ENCODE measurements at regions not wholly inside any gene's neighbourhood (a gene's known extent, or its start where the extent isn't known, plus 50 kb on each side); places are given as distances from the start of the nearest gene placed in this dataset.
"Not testable (repeated sequence)": the region's sequence is repeated elsewhere in the genome, so short reads cannot be mapped to it uniquely, and the experiment has no call there.

DNA sequence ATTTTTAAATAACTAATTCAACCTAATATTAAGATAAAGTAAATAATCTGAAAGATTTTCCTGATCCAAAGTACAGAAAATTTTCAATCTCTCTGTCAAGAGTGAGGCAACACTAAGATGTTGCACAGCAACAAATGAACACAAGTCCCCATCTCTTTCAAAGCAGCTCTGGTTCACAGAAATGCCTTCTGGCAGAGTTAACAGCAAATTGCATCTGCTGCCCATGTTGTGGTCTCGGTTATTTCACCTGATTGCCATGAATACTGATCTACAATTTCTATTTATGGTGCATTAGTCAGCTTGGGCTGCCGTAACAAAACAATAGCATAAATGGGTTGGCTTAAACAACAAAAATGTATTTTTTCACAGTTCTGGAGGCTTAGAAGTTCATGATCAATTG is 167.3 kb downstream of the BCHE start:
- DNase-seq (ENCODE audit: low spot score) = no peak
- TF ChIP-seq, protein P1, sequence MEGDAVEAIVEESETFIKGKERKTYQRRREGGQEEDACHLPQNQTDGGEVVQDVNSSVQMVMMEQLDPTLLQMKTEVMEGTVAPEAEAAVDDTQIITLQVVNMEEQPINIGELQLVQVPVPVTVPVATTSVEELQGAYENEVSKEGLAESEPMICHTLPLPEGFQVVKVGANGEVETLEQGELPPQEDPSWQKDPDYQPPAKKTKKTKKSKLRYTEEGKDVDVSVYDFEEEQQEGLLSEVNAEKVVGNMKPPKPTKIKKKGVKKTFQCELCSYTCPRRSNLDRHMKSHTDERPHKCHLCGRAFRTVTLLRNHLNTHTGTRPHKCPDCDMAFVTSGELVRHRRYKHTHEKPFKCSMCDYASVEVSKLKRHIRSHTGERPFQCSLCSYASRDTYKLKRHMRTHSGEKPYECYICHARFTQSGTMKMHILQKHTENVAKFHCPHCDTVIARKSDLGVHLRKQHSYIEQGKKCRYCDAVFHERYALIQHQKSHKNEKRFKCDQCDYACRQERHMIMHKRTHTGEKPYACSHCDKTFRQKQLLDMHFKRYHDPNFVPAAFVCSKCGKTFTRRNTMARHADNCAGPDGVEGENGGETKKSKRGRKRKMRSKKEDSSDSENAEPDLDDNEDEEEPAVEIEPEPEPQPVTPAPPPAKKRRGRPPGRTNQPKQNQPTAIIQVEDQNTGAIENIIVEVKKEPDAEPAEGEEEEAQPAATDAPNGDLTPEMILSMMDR (IDR thresholded peaks at IDR 0.05; ENCODE audit: extremely low read depth, insufficient read depth, missing control alignments) = no peak
- in situ Hi-C loops (cut with MboI; ENCODE audit: low pct_unique_long_range_greater_than_20kb, low sequenced_read_pairs, unreplicated experiment) = no loop called here

DNA sequence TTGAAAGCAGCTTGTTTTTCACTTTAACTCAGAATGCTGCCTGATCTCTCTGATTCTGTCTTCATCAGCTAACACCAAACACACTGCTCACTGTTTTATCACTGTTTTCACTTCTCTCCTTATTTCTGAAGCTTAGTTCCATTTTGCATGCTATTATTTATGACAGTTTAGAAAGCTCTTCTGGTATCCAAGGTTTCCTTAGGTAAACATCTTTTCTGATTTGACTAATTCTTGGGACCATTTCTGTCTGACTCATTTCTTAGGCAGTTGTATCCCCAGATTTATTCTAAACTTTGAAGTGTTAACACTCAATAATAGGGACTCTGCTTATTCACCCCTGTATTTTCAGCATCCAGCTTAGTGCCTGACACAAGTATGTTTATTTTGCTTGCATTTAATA is 167.7 kb downstream of the BCHE start:
- TF ChIP-seq, protein P1 (IDR thresholded peaks at IDR 0.05; ENCODE audit: extremely low read depth, insufficient read depth, missing control alignments) = no peak
- in situ Hi-C loops (cut with MboI; ENCODE audit: low pct_unique_long_range_greater_than_20kb, low sequenced_read_pairs, unreplicated experiment) = no loop called here
- no peak for DNase-seq (ENCODE audit: low spot score)

DNA sequence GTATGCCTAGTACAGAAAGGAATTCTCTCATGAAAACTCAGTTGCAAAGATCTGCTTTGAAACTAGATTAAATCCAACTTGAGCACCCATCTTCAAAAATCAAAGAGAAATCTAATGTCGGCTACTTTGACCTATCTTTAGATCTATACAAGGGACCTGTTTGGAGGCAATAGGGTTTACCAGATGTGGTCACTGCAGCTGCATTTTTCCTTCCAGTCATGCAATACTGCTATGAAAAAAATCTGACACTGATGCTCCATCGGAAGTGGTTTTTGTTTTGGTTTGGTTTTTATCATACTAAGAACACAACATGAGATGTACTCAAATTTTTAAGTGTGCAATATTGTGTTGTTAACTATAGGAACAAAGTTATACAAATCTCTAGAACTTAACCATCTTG is 169.5 kb downstream of the BCHE start:
- no peak for DNase-seq (ENCODE audit: low spot score)
- in situ Hi-C loops (cut with MboI; ENCODE audit: low pct_unique_long_range_greater_than_20kb, low sequenced_read_pairs, unreplicated experiment) = no loop called here

DNA sequence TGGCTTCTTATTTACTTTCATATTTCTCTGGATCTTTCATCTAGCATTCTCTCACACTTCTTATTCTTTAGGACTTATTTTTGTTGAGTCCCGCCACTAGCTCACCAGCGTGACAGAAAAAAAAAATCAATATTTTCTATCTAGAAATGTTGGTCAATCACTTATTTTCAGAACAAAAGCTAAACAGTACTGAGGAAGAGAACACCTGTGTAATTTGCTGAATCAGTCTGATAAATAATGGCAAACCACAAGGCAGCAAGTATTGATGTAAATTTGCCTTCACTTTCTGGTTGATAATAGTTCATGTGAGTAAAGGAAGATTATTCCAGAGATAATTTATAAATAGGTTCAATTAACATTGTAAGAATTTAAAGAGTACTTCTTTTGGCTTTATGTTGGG is 179.2 kb downstream of the BCHE start:
- TF ChIP-seq, protein P1 (IDR thresholded peaks at IDR 0.05; ENCODE audit: extremely low read depth, insufficient read depth, missing control alignments) = no peak
- in situ Hi-C loops (cut with MboI; ENCODE audit: low pct_unique_long_range_greater_than_20kb, low sequenced_read_pairs, unreplicated experiment) = no loop called here
- DNase-seq (ENCODE audit: low spot score) = no peak

More for the DNA sequence above, 169.5 kb downstream of the BCHE start:
- TF ChIP-seq, protein P1 (IDR thresholded peaks at IDR 0.05; ENCODE audit: extremely low read depth, insufficient read depth, missing control alignments) = no peak

DNA sequence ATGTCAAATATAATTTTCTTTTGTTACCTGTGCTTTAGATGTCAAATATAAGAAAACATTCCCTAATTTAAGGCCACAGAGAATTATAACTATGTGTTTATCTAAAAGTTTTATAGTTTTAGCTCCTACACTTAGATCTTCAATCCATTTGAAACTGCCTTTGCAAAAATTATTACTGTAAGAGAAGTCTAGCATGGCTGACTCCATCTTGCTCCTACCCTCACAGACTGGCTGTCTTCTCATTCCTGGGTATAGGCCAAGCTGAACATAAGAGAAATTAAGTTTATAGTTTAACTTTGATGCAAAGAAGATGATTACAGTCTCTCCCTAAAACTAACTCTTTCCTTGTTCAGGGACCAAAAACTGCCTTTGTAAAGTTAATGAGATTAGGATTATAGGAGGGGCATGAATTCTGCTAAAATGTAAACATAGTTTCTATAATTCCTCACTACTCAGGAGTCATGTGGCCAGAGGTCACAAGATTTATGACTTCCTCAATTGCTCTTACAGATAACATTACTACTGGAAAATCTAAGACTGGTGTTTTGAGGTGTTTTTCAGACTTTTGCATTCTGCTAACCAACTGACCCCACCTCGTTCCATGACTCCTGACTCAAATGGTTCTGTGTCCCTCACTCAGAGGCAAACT is 184.0 kb downstream of the BCHE start:
- no peak for DNase-seq (ENCODE audit: low spot score)
- in situ Hi-C loops (cut with MboI; ENCODE audit: low pct_unique_long_range_greater_than_20kb, low sequenced_read_pairs, unreplicated experiment) = no loop called here

DNA sequence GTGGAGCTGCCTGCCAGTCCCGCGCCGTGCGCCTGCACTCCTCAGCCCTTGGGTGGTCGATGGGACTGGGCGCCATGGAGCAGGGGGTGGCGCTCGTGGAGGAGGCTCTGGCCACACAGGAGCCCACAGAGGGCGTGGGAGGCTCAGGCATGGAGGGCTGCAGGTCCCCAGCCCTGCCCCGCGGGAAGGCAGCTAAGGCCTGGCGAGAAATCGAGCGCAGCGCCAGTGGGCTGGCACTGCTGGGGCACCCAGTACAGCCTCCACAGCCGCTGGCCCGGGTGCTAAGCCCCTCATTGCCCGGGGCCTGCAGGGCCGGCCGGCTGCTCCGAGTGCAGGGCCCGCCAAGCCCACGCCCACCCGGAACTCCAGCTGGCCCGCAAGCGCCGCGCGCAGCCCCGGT is 187.9 kb downstream of the BCHE start:
- in situ Hi-C loops (cut with MboI; ENCODE audit: low pct_unique_long_range_greater_than_20kb, low sequenced_read_pairs, unreplicated experiment); DNase-seq (ENCODE audit: low spot score): not testable (repeated sequence)

More for the DNA sequence above, 184.0 kb downstream of the BCHE start:
- TF ChIP-seq, protein P1 (IDR thresholded peaks at IDR 0.05; ENCODE audit: extremely low read depth, insufficient read depth, missing control alignments) = no peak

DNA sequence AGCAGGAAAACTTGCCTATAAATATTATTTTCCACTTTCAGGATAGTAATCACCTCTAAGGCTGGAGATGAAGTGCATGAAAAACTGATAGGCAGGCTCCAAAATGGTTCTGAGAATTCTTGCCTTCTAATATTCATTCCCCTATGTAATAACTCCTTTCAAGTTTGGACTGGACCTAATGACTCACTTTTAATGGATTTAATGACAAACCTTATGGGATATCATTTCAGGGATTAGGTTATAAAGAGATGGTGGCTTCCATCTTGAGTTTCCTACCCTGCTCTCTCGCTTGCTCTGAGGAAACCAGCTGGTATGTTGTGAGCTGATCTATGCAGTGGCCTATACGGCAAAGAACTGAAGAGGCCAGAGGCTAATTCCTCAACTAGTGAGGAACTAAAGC is 192.0 kb downstream of the BCHE start:
- in situ Hi-C loops (cut with MboI; ENCODE audit: low pct_unique_long_range_greater_than_20kb, low sequenced_read_pairs, unreplicated experiment) = no loop called here
- DNase-seq (ENCODE audit: low spot score) = no peak
- TF ChIP-seq, protein P1 (IDR thresholded peaks at IDR 0.05; ENCODE audit: extremely low read depth, insufficient read depth, missing control alignments) = no peak

Measured in GM13977 (cell line).